NCI-H774 (cell line): ENCODE measurements at regions not wholly inside any gene's neighbourhood (a gene's known extent, or its start where the extent isn't known, plus 50 kb on each side); places are given as distances from the start of the nearest gene placed in this dataset.
"Not testable (repeated sequence)": the region's sequence is repeated elsewhere in the genome, so short reads cannot be mapped to it uniquely, and the experiment has no call there.

ENCODE experiments used
- DNase-seq: peaks from one replicate; lab custom pipeline; 2025; lab: John Stamatoyannopoulos, UW

DNA sequence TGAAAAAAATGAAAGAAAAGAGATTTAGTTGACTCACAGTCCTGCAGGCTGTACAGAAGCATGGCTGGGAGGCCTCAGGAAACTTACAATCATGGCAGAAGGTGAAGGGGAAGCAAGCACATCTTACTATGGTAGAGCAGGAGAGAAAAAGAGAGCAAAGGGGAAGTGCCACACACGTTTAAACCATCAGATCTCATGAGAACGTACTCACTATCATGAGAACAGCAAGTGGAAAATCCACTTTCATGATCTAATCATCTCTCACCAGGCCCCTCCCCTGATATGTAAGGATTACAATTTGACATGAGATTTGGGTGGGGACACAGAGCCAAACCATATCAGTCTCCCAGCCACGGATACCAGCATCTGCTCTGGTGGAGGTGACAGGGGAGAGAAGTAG lies 50.8 kb upstream of the CPOX start:
- no peak for DNase-seq

DNA sequence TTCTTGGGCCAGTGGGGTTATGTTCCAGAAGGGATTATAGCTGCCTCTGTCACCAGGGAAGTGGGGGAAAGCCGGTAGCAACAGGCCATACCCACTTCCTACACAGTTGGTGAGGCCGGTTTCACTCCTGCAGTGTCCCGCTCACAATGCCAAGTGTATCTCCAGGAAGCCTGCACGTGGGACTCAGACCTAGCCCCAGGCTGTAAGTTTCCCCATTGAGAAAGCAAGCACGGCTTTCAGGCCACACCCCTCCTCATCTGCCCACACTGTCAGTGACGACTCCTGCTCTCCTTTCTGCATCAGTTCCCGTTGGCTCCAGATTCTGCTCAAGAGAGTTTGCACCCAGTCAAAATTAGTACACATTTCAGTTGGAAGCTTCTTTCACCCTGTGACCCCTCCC lies 51.6 kb upstream of the CPOX start:
- DNase-seq = no peak

DNA sequence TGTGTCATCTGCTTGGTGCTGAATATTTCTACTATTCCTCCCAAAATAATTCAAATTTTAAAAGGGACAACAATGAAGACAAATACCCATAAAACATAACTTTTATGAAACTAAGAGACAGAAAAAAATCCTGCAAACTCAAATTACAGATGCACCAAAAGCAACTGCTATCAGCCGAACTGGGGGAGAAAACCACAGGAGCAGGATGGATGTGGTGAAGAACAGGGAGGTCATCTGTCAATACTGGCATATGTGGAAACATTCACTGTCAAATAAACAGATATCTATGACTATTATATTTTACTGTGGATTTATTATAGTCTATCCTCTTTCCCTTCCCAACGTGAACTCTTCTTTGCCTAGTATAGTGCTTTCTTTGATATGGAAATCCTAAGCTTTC lies 53.3 kb upstream of the CPOX start:
- no peak for DNase-seq

DNA sequence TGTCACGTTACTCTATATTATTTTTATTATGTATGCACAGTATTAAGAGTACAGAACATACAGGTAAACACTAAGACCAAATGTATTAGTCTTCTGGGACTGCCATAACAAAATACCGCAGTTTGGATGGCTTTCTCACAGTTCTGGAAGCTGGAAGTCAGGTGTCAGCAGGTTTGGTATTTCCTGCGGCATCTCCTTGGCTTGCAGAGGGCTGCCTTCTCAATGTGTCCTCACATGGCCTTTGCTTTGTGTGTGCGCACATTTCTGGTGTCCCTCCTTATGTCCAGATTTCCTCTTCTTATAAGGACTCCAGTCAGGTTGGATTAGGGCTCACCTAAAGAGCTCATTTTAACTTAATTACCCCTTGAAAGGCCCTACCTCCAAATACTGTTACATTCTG lies 53.8 kb upstream of the CPOX start:
- DNase-seq = no peak

DNA sequence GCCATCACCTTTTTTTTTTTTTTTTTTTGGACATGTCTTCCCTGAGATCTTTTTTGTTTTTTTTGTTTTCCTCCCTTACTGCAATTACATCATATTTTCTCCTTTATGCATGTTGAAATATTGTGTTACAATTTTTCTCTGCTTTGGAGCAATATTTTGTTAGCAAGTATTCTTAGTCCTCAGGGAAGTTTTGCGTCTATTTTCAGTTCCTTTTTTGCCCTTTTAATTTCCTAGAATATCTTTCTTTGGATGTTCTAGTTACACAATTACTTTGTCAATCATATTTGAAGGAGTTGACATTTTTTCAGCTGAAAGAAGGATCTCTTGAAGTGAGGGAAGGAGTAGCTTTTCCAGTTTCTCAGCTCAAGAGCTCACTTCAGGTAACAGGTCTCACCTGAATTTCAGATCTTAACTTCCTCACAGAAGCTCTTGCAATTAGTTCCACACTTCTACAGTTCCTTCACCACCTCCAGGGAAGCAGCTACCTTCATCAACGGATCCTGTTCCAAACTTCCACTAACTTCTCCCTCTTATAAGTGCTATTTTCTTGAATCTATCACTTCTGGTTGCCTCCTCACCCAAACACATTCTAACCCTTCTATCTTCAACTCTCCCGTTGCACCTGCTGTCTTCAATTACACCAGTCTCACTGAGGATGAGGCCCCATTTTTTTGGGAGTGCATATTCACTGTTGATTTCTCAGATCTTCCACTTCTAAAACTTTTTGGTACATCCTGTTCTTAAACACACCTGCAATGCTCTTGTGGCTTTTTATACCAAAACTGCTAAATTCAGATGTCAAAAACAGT lies 57.8 kb upstream of the CPOX start:
- no peak for DNase-seq

DNA sequence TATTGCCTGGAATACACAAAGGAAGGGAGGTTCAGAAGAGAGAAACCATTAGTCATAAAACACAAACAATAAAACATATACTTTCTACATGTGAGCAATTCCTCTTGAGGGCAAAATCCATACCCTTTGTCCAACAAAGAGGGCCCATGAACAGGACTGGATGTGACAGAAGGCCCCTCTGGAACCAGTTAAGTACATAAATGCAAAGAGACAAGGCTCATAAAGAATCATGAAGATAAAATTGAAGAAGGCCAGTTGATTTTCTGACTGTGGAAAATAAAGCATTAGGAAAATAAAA lies 58.3 kb upstream of the CPOX start:
- DNase-seq = no peak

DNA sequence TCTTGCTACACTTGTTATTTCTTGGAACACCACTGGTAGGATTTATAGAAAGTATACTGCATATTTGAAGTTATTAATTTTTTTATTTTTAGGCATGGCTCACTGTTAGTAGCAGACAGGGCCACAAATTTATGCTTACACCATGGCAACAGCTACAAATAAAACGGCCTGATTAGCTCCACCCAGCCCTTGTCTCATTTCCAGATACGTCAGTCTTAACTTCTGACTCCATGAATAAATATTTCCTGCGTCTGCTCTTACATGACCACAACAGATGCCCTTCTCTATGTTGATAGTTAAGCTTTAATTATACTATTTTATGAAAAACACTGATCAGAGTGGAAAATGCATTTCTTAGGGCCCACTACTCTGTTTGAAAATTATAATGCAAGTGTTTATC lies 62.3 kb upstream of the CPOX start:
- no peak for DNase-seq

DNA sequence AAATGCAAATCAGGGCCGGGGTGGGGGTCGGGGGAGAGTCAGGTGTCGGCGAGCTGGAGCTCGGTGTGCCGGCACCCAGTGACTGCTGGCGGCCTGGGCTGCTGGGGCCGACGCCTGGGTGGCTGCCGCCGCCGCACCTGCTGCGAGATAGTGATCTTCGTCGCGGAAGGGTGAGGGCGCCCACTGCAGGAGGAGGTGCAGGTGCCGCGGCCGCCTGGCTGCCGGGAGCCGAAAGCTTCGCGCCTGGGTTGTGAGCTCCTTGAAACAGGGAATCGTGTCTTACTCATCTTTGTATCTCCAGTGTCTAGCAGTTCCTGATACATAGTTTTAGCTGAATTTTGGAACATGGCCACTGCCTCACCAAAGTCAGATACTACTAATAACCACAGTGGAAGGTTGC lies 64.0 kb upstream of the CPOX start:
- DNase-seq = peak; percentile 5

DNA sequence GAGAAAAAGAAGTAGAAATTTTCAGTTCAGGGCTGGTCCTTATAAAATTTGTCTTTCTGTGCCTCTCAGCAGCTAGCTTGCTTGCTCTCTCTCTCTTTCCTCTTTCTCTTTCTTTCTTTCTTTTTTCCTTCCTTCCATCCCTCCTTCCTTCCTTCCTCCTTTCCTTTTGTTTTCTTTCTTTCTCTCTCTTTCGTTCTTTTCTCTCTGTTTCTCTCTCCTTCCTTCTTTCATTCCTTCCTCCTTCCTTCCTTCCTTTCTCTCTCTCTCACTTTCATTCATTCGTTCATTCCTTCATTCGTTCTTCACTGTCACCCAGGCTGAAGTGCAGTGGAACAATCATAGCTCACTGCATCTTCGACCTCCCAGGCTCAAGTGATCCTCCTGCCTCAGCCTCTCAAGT lies 69.3 kb upstream of the CPOX start:
- no peak for DNase-seq

DNA sequence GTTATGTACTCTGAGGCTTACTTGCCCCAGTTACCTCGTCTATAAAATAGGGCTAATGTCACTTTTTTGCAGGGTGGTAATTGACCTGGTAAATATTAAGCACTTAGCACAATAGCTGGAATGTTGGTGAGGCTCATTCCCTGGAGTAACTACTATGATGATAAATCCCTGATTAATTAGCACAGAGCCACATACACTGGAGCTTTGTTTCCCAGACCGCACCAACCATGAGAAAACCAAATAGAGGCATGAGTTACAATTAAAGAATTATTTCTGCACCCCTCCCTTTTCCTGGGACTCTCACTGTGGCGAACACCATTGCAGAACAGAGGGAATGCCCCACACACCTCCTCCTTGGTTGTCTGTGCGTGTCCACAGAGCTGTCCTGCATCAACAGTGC lies 76.6 kb upstream of the CPOX start:
- no peak for DNase-seq

DNA sequence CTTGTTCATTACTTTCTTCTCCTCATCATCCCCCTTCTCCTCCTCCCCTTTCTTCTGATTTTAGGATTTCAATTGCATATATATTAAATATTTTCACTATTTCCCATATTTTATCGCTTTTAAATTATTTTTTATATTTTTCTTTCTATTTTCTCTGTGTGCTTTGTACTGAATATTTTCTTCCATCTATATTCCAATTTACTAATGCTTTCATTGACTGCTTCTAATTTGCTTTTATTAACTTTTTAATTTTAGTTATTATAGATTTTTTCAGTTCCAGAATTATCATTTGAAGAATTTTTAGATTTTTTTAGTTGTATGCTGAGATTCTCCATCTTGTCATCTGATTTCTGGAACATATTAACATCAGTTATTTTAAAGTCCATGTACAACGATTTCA lies 83.2 kb upstream of the ST3GAL6 start:
- DNase-seq = no peak

DNA sequence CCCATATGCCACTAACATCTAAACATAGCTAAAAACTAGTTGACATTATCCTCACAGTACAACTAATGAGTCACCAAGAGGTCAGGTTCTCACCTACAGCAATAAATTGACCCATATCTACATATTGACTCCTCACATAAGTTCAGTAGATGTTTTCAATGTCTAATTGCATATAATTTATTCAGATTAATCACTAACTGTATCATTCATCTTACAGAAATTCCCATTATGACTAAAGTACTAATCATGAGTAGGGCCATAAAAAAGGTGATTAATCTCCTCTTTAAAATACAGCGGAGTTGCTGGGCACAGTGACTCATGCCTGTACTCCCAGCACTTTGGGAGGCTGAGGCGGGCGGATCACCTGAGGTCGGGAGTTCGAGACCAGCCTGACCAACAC lies 82.4 kb upstream of the ST3GAL6 start:
- DNase-seq = no peak

DNA sequence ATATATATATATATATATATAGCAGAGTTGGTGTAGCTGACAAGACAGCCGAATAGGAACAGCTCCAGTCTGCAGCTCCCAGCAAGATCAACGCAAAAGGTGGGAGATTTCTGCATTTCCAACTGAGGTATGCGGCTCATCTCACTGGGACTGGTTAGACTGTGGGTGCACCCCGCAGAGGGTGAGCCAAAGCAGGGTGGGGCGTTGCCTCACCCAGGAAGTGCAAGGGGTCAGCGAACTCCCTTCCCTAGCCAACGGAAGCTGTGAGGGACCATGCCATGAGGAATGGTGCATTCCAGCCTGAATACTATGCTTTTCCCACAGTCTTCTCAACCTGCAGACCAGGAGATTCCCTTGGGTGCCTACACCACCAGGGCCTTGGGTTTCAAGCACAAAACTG lies 81.7 kb upstream of the ST3GAL6 start:
- DNase-seq = no peak

DNA sequence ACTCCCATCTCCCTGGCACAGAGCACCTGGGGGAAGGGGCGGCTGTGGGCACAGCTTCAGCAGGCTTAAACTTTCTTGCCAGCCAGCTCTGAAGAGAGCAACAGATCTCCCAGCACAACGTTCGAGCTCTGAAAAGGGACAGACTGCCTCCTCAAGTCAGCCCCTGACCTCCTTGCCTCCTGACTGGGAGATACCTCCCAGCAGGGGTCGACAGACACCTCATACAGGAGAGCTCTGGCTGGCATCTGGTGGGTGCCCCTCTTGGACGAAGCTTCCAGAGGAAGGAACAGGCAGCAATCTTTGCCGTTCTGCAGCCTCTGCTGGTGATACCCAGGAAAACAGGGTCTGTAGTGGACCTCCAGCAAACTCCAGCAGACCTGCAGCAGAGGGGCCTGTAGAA lies 80.7 kb upstream of the ST3GAL6 start:
- DNase-seq = not testable (repeated sequence)

DNA sequence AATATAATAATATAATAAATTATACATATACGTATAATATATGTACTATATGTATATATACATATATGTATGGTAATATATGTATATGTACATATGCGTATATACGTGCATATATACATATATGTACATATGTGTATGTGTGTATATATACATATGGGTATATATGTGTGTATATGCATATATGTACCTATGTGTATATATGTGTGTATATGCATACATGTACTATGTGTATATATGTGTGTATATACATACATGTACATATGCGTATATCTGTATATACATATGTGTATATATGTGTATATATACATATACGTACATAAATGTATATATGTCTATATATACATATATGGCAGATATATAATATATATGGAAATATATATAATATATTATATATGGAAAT lies 74.8 kb upstream of the ST3GAL6 start:
- DNase-seq = no peak

DNA sequence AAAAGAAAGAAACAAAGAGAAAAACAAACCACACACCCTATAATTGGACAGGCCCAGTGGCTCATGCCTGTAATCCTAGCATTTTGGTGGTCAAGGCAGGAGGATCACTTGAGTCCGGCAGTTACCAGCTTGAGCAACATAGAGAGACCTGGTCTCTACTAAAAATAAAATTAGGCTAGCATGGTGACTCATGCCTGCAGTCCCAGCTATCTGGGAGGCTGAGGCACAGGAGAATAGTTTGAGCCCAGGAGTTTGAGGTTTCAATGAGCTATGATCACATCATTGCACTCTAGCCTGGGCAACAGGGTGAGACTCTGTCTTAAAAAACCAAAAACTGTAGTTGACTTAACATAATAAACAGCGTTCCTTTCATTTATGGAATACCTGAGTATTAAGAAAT lies 72.3 kb upstream of the ST3GAL6 start:
- DNase-seq = no peak

DNA sequence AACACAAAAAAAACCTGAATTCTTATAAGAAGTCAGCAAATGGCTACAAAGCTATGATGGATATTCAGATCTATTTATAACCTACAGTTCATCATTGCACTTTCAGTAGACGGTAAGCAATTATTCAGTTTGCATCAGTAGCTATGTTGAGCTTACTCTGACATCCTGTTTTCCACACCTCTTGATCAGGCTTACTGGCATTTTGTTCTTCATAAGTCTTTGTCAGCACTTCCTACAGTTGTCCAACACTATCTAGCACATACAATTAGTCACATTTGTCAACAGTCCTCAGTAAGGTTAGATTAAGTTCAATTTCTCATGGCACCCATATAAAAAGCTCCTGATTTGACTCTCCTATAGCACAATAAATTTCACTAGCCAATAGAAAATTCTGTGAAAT lies 71.2 kb upstream of the ST3GAL6 start:
- DNase-seq = no peak

DNA sequence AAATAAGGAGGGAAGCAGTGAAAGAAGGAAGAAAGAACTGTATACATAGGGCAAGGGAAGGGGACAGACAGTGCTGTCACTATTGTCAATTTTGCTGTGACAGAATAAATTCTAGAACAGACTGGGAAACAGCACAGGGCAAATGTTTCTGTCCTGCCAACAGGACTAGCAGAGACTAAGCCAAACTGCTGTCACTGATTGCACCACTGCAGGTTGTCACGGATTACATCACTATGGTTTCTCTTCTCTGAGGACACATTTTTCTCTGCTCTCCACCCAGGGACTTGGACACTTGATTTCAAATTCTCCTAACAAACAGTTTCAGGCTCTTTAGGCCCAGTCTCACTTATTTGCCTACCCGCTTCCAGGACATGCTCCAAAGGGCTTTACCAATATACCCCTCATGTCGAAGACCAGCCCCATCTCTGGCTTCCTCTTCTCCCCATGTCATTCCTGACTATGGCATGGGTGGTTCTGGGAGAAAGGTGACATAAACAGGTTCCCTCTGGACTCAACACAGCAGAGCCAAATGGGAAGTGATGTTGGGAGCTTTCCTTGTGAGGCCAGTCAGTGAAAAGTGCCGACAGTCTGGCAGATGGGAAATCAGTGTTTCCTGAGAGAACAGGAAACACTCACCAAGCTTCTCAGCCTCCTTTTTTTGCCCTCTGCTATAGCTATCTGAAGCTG lies 70.2 kb upstream of the ST3GAL6 start:
- DNase-seq = no peak

DNA sequence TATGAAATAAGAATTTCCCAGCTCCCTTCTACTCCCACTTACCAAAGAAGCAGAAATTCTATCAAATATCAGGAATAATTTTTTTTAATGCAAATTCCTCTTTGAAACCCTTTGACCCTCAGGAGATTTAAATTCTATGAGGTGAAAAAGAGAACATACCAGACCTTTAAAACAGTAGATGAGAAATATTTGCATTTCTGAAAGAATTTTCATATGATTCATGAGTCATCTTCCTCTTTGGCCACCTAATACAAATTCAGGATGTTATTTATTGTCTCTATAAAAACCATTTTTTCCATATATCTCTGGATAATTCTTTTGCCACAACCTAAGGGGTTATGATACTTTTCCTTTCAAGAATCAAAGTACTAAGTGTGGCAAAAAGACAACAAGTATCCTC lies 67.3 kb upstream of the ST3GAL6 start:
- DNase-seq = no peak

DNA sequence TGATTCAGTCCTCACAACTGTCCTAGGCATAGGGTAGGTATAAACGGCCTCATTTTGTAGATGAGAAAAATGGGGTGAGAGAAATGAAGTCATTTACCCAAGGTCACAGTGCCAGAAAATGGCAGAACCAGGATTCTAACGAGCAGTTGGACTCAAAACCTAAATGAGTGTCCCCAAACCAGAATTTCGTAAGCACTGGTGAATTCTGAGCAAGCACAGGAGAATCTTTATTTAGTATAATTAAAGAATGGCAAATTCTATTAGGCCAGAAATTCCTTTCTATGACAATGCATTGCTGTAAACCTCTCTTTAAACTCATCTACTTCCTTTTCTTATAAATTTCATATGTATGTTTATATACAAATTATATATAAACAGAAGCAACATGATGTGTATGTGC lies 66.8 kb upstream of the ST3GAL6 start:
- not testable (repeated sequence) for DNase-seq

DNA sequence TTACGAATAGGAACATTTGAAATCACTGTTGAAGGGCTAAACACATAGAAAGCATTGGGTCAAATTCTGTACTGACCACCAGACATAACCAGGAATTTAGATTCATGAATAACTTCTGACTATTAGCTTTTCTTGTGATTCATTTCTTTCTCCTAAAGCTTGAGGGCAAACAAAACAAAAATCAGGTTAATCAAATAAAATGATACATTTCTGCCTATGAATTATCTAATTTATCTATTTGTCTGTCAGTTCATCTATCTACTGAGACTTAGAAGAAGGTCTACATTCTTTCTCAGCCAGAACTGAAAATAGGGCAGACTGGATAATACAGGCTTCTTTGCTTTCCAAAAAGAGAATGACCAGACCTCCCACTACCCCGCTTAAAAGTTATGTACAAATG lies 65.9 kb upstream of the ST3GAL6 start:
- no peak for DNase-seq

DNA sequence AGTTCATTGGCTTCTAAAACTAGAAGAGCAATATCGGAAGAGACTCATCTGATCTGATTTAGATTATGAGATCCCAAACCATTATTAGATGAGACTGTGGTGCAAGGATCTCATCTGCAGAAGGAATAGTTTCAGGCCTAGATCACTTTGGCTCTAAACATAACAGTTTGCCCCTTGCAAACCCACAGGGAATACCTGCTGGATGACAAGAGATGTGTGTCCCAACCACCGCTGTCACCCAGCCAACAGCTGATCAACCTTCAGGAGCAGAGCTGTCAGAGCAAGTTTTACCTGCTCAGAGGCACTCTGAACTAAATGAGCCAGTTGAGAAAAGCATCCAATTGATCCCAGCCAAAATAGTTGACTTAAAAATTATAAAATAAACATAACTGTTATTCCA lies 64.0 kb upstream of the ST3GAL6 start:
- no peak for DNase-seq

DNA sequence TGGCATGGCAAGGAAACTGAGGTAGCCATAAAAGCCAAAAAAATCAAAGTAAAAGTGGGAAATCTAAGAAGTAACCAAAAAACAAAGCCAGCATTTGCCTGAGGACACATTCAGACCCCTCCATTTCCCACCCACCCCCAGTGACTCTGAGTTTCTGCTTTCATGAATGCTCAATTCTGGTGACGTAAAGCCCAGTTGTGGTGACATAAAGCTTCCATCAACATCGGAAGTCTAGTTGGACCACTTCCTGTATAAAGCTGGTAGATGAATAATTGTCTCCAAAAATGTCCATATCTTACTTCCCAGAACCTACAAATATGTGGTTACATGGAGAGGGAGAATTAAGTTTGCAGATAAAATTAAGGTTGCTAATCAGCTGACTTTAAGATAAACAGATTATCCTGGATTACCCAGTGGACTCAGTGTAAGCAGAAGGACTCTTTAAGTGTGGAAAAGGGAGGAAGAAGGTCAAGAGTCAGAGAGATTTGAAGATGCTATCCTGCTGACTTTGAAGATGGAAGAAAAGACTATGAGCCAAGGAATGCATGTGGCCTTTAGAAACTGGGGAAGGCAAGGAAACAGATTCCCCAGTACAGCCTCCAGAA lies 62.0 kb upstream of the ST3GAL6 start:
- DNase-seq = no peak

DNA sequence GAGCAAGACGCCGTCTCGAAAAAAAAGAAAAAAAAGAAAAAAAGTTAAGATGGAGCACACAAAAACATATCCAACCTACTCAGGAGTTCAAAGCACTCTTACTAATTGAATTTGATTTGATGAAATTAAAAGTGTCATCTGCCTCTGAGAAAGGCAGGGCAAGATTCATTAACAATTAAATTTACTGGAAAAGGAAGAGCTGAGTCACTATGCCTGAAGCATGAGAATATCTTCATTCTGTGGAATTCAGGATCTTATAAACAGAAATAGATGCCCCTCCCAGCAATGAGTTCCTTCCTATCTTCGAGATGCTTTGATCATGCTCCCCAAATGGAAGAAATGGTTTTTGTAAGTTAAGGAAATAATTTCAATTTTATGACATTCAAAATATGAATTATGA lies 61.0 kb upstream of the ST3GAL6 start:
- no peak for DNase-seq
